ENCODE measurements at regions not wholly inside any gene's neighbourhood (a gene's known extent, or its start where the extent isn't known, plus 50 kb on each side); places are given as distances from the start of the nearest gene placed in this dataset.

GRCh38 chr20:33914919-33915318 is 78.8 kb upstream of the RALY start:
- TF ChIP-seq, protein P1, sequence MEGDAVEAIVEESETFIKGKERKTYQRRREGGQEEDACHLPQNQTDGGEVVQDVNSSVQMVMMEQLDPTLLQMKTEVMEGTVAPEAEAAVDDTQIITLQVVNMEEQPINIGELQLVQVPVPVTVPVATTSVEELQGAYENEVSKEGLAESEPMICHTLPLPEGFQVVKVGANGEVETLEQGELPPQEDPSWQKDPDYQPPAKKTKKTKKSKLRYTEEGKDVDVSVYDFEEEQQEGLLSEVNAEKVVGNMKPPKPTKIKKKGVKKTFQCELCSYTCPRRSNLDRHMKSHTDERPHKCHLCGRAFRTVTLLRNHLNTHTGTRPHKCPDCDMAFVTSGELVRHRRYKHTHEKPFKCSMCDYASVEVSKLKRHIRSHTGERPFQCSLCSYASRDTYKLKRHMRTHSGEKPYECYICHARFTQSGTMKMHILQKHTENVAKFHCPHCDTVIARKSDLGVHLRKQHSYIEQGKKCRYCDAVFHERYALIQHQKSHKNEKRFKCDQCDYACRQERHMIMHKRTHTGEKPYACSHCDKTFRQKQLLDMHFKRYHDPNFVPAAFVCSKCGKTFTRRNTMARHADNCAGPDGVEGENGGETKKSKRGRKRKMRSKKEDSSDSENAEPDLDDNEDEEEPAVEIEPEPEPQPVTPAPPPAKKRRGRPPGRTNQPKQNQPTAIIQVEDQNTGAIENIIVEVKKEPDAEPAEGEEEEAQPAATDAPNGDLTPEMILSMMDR (IDR thresholded peaks at IDR 0.05), result no peak
- no peak for TF ChIP-seq EP300 (IDR thresholded peaks at IDR 0.05)

Data from suprapubic skin (tissue), 3 donors.